PFSK-1 (cell line): ENCODE measurements at regions not wholly inside any gene's neighbourhood (a gene's known extent, or its start where the extent isn't known, plus 50 kb on each side); places are given as distances from the start of the nearest gene placed in this dataset.

Source experiments
- POLR2AphosphoS5 ChIP-seq: IDR thresholded peaks from 2 replicates; pipeline ENCODE4 v1.6.1; 2012; ENCODE audit warnings: low read depth, mild to moderate bottlenecking, control low read depth, low read length, moderate library complexity
- REST ChIP-seq, 2 experiments: IDR thresholded peaks; 2 replicates each; pipeline versions ENCODE4 v1.6.1 to v1.8.0; 2011 to 2012; ENCODE audit warnings: low read depth in 2 of 2, low read length in 2 of 2, control low read depth in 1 of 2, inconsistent platforms in 1 of 2, mild to moderate bottlenecking in 1 of 2, moderate library complexity in 1 of 2; ENCODE audit not compliant: insufficient read depth in 1 of 2
- TAF1 ChIP-seq: IDR thresholded peaks from 2 replicates; pipeline ENCODE4 v1.6.1; 2012; ENCODE audit warnings: low read length, control low read depth, borderline replicate concordance; ENCODE audit not compliant: insufficient read depth

DNA sequence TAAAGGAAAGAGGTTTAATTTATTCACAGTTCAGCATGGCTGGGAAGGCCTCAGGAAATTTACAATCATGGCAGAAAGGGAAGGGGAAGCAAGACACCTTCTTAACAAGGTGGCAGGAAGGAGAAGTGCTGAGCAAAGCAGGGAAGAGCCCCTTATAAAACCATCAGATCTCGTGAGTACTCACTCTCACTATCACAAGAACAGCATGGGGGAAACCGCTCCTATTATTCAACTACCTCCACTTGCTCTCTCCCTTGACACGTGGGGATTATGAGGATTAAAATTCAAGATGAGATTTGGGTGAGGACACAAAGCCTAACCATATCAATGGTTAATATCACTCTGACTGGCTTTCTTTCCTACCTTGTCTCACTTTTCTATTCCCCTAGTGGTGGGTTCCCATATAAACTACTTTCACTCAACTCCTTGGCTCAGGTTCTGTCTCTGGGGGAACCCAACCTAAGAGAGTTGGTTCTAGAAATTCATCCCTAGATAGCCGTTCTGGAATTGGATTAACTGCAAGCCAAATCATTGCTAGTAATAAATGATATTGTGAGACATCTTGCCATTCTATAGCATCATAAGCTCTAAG is 749.8 kb upstream of the GRAMD2B start:
- TF ChIP-seq TAF1: no peak
- TF ChIP-seq POLR2AphosphoS5: no peak
- TF ChIP-seq REST (IDR thresholded peaks at IDR 0.05; ENCODE audit: insufficient read depth in 1 of 2, low read depth in 2 of 2, low read length in 2 of 2): no peak
